Vagina (tissue), 2 donors: ENCODE measurements at regions not wholly inside any gene's neighbourhood (a gene's known extent, or its start where the extent isn't known, plus 50 kb on each side); places are given as distances from the start of the nearest gene placed in this dataset.

Source experiments
- DNase-seq, 2 donors: peaks; one replicate each; pipeline ENCODE4 v3.0.0-alpha.2; 2017; ENCODE audit errors: extremely low spot score in 2 of 2
- H3K27ac ChIP-seq: fragments of 200-600 bp; sonication (generic); one replicate; pipeline ENCODE4 v1.5.1; 2019
- H3K27me3 ChIP-seq: fragments of 200-600 bp; sonication (generic); one replicate; pipeline ENCODE4 v1.5.1; 2019
- H3K36me3 ChIP-seq, 2 donors: fragments of 200-600 bp; sonication (generic); one replicate each; pipeline ENCODE4 v1.5.1; 2017 to 2019
- H3K4me1 ChIP-seq: fragments of 200-600 bp; sonication (generic); one replicate; pipeline ENCODE4 v1.5.1; 2019
- H3K4me3 ChIP-seq, 2 donors: fragments of 200-600 bp; sonication (generic); 1 replicate in 1 of 2; 2 replicates in 1 of 2; pipeline ENCODE4 v1.5.1; 2016 to 2019
- H3K9me3 ChIP-seq: fragments of 200-600 bp; sonication (generic); one replicate; pipeline ENCODE4 v1.5.1; 2019
- POLR2A ChIP-seq, 2 donors: fragments of 450-650 bp; IDR thresholded peaks; one replicate each; pipeline ENCODE4 v1.6.1; 2017; ENCODE audit warnings: antibody characterized with exemption in 2 of 2, mild to moderate bottlenecking in 2 of 2, moderate library complexity in 2 of 2
- POLR2AphosphoS5 ChIP-seq, 2 donors: sonication (generic); formaldehyde crosslinking; IDR thresholded peaks; one replicate each; pipeline ENCODE4 v1.9.0; 2017; ENCODE audit warnings: antibody characterized with exemption in 2 of 2, mild to moderate bottlenecking in 2 of 2, low read depth in 1 of 2; ENCODE audit not compliant: insufficient read depth in 1 of 2
- intact Hi-C: fragments of 100-400 bp; cut with DNase I; formaldehyde crosslinking; loops from one replicate; pipeline ENCODE4 v1.15.1; 2023
- TF ChIP-seq, protein P1 (sequence below), 3 experiments: fragments of 450-650 bp in 2 of 3; fragments of 200-600 bp in 1 of 3; sonication (generic) in 1 of 3; IDR thresholded peaks; one replicate each; pipeline ENCODE4 v1.5.1; 2017 to 2019; ENCODE audit warnings: antibody characterized with exemption in 3 of 3, mild to moderate bottlenecking in 2 of 3, moderate library complexity in 2 of 3

DNA sequence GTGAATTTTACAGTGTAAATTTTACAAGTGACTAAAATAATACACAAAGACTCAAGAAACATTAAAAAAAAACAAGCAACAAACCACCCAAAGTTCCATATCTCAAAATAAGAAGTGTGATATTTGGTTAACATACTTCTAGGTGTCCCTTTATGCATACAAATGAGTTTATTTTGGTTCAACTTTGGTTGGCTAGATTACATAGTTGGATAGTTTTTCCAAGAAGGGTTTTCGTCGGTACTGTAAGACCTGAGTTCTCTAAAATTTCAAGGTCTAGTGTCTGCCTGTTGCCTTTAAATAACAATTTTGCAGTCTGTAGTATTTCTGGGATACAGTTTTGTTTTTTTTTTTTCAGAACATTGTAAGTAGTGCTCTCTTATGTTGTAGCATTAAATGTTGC is 58.8 kb upstream of the JAK2 start:
- H3K27ac ChIP-seq = no peak overlapping the region
- no peak overlapping the region for H3K4me3 ChIP-seq
- TF ChIP-seq POLR2A (IDR thresholded peaks at IDR 0.05) = no peak
- TF ChIP-seq, protein P1, sequence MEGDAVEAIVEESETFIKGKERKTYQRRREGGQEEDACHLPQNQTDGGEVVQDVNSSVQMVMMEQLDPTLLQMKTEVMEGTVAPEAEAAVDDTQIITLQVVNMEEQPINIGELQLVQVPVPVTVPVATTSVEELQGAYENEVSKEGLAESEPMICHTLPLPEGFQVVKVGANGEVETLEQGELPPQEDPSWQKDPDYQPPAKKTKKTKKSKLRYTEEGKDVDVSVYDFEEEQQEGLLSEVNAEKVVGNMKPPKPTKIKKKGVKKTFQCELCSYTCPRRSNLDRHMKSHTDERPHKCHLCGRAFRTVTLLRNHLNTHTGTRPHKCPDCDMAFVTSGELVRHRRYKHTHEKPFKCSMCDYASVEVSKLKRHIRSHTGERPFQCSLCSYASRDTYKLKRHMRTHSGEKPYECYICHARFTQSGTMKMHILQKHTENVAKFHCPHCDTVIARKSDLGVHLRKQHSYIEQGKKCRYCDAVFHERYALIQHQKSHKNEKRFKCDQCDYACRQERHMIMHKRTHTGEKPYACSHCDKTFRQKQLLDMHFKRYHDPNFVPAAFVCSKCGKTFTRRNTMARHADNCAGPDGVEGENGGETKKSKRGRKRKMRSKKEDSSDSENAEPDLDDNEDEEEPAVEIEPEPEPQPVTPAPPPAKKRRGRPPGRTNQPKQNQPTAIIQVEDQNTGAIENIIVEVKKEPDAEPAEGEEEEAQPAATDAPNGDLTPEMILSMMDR (IDR thresholded peaks at IDR 0.05) = no peak
- TF ChIP-seq POLR2AphosphoS5 (IDR thresholded peaks at IDR 0.05; ENCODE audit: insufficient read depth in 1 of 2, low read depth in 1 of 2) = no peak
- DNase-seq = no peak
- no peaks in the 10 kb centered on the region for H3K27me3 ChIP-seq
- no peaks in the 10 kb centered on the region for H3K9me3 ChIP-seq
- no peaks in the 10 kb centered on the region for H3K36me3 ChIP-seq
- intact Hi-C loops = loop anchor here (10.0 kb wide), 1 partner anchor 59 kb away; the partner anchor contains the start of gene JAK2
- peaks cover 21% of the 10 kb centered on the region for H3K4me1 ChIP-seq

DNA sequence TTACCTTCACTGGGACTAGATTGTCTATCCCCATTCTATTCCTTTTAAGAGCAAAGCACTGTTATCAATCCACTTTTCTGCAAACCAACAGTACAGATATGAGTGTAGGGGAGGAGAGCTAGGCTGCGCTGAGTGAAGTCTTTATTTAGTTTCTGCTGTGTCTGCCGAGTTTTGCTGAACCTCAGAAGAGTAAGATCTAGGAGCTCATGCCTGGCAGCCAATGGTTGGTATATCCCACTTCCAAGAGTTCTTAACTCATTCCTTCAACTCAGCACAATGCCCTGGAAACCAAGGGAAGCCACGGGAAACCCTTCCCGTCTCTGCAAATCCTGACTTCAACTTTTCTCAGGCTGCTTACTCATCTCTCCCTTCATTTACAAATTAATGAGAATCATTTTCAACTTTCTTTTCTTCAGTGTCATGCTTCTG is 58.0 kb upstream of the JAK2 start:
- H3K9me3 ChIP-seq = no peaks in the 10 kb centered on the region
- H3K27ac ChIP-seq = no peak overlapping the region
- H3K27me3 ChIP-seq = no peaks in the 10 kb centered on the region
- intact Hi-C loops = loop anchor here (10.0 kb wide), 1 partner anchor 58 kb away; the partner anchor contains the start of gene JAK2
- TF ChIP-seq POLR2A (IDR thresholded peaks at IDR 0.05) (no peak), POLR2AphosphoS5 (IDR thresholded peaks at IDR 0.05; ENCODE audit: insufficient read depth in 1 of 2, low read depth in 1 of 2) (no peak)
- TF ChIP-seq, protein P1 (IDR thresholded peaks at IDR 0.05) = no peak
- no peaks in the 10 kb centered on the region for H3K36me3 ChIP-seq
- H3K4me3 ChIP-seq = no peak overlapping the region
- no peak for DNase-seq
- H3K4me1 ChIP-seq = peaks cover 21% of the 10 kb centered on the region

DNA sequence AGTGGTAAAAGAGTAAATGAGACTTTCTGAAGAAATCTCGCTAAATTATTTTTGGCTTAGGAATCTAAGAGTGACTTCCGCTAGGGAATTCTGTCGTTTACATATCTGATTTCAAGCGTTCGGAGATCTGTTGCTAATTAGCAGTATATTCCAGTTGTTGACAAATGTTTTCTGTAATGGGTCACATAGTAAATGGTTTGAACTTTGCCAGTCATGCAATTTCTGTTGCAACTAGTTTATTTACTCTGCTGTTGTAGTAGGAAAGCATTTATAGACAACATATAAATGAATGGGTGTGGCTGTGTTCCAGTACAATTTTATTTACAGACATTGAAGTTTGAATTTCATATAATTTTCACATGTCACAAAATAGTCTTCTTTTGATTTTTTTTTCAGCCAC is 57.4 kb upstream of the JAK2 start:
- H3K4me3 ChIP-seq = no peak overlapping the region
- H3K4me1 ChIP-seq = peaks cover 27% of the 10 kb centered on the region
- TF ChIP-seq, protein P1 (IDR thresholded peaks at IDR 0.05) = no peak
- TF ChIP-seq POLR2A (IDR thresholded peaks at IDR 0.05) (no peak), POLR2AphosphoS5 (IDR thresholded peaks at IDR 0.05; ENCODE audit: insufficient read depth in 1 of 2, low read depth in 1 of 2) (no peak)
- intact Hi-C loops = loop anchor here (10.0 kb wide), 1 partner anchor 57 kb away; the partner anchor contains the start of gene JAK2
- H3K9me3 ChIP-seq = no peaks in the 10 kb centered on the region
- no peaks in the 10 kb centered on the region for H3K36me3 ChIP-seq
- no peaks in the 10 kb centered on the region for H3K27me3 ChIP-seq
- no peak for DNase-seq
- H3K27ac ChIP-seq = no peak overlapping the region

DNA sequence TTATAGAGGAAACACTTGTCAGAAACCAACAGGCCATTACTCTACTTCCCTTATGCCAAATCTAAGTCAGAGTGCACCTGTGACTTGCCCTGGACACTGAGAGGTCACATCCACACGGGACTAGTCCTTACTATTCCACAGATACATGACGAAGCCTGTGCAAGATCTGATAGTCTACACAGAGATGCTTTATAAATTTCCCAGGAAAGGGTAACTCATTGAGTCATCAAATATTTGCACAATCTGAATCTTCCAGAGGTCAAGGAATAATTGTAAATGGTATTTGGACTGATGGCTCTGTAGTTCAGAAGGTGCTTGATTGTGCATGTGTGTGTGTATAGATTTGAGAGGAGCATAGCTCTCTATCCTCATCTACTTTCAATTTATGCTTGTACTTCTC is 55.2 kb upstream of the JAK2 start:
- DNase-seq = no peak
- Histone ChIP-seq H3K4me1 (peaks cover 43% of the 10 kb centered on the region), H3K27me3 (no peaks in the 10 kb centered on the region), H3K4me3 (no peak overlapping the region), H3K9me3 (no peaks in the 10 kb centered on the region), H3K27ac (no peak overlapping the region), H3K36me3 (no peaks in the 10 kb centered on the region)
- intact Hi-C loops = loop anchor here (10.0 kb wide), 1 partner anchor 55 kb away; the partner anchor contains the start of gene JAK2
- TF ChIP-seq, protein P1 (IDR thresholded peaks at IDR 0.05) = no peak
- TF ChIP-seq POLR2A (IDR thresholded peaks at IDR 0.05) = no peak
- TF ChIP-seq POLR2AphosphoS5 (IDR thresholded peaks at IDR 0.05; ENCODE audit: insufficient read depth in 1 of 2, low read depth in 1 of 2) = no peak

DNA sequence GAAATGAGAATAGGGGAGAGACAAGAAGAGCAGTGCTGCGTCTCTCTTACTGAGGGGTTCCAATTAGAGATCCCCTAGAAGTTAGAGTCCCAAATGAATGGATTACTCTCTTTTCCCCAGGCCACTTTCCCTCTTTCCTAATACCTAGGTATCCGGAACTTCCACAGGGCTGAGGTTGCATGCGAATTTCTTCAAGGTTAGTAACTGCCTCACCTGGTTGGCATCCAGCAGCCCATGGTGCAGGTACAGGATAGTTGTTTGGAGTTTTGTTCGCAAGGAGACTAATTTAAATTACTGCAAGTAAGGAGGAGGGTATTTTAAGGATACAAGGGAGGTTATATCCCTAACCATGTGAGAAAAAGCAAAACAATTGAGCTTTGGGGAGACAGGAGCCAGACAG is 52.4 kb upstream of the JAK2 start:
- intact Hi-C loops = no loop called here
- Histone ChIP-seq H3K27me3 (no peaks in the 10 kb centered on the region), H3K36me3 (no peaks in the 10 kb centered on the region), H3K4me1 (peaks cover 65% of the 10 kb centered on the region), H3K27ac (no peak overlapping the region), H3K9me3 (no peaks in the 10 kb centered on the region), H3K4me3 (no peak overlapping the region)
- TF ChIP-seq POLR2A (IDR thresholded peaks at IDR 0.05) (no peak), POLR2AphosphoS5 (IDR thresholded peaks at IDR 0.05; ENCODE audit: insufficient read depth in 1 of 2, low read depth in 1 of 2) (no peak)
- TF ChIP-seq, protein P1 (IDR thresholded peaks at IDR 0.05) = no peak
- no peak for DNase-seq
